ENCODE measurements at regions not wholly inside any gene's neighbourhood (a gene's known extent, or its start where the extent isn't known, plus 50 kb on each side); places are given as distances from the start of the nearest gene placed in this dataset.
"Not testable (repeated sequence)": the region's sequence is repeated elsewhere in the genome, so short reads cannot be mapped to it uniquely, and the experiment has no call there.

DNA sequence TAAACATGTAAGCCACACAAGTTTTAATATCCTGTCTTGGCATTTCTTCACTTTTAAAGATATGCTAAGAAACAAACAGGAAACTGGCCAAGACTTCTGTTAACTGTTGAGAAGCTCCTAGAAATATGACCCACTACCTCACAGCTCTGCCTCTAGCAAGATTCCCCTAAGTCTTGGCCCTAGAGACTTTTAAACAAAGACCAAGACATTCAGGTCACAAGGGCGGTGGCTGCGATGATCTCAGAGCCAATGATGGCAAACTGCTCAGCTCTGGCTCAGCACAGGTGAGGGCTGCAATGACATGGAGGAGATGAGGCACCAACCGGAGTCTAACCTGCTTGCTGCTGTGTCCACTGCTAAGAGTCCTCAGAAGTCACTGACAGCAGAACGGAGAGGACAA lies 114.8 kb downstream of the SUCLA2 start:
- no peak overlapping the region for H3K4me3 Mint-ChIP-seq

DNA sequence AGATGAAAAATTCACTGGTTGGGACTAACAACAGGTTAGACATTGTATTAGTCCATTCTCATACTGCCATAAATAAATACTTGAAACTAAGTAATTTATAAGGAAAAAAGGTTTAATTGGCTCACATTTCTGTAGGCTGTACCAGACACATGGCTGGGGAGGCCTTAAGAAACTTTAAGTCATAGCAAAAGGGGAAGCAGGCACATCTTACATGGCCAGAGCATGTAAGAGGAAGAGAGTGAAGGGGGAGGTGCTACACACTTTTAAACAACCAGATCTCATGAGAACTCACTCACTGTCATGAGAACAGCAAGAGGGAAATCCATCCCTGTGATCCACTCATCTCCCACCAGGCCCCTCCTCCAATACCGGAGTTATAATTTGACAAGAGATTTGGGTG lies 125.9 kb downstream of the SUCLA2 start:
- no peak overlapping the region for H3K4me3 Mint-ChIP-seq
- H3K4me1 Mint-ChIP-seq = peaks cover 3% of the 10 kb centered on the region

More for the DNA sequence above, 114.8 kb downstream of the SUCLA2 start:
- Histone ChIP-seq H3K27me3 (ENCODE audit: control insufficient read depth in 2 of 2, insufficient read depth in 2 of 2, low read length in 2 of 2) (no peaks in the 10 kb centered on the region), H3K4me2 (replicated peaks; ENCODE audit: extremely low read depth, low read length, poor library complexity, severe bottlenecking) (no peak overlapping the region), H4K20me1 (ENCODE audit: insufficient read depth, low read length) (no peaks in the 10 kb centered on the region), H2AFZ (ENCODE audit: insufficient read depth, low read depth, low read length, poor library complexity, severe bottlenecking) (no peak overlapping the region), H3K4me3 (replicated peaks in 1 of 3; ENCODE audit: low read depth in 2 of 3, low read length in 3 of 3) (no peak overlapping the region), H3K4me1 (ENCODE audit: control insufficient read depth in 1 of 2, insufficient read depth in 2 of 2, low read length in 2 of 2) (peaks cover 0 to 3% of the 10 kb centered on the region in 2 donors), H3K9ac (ENCODE audit: insufficient read depth, low read length, poor library complexity, severe bottlenecking) (no peak overlapping the region), H3K36me3 (replicated peaks in 1 of 2; ENCODE audit: control insufficient read depth in 1 of 2, insufficient read depth in 2 of 2, low read length in 2 of 2) (no peaks in the 10 kb centered on the region), H3K27ac (ENCODE audit: low read depth in 1 of 2, low read length in 2 of 2) (no peak overlapping the region), H3K9me3 (replicated peaks in 1 of 2; ENCODE audit: control insufficient read depth in 1 of 2, insufficient read depth in 1 of 2, low read length in 2 of 2) (no peaks in the 10 kb centered on the region), H3K79me2 (ENCODE audit: insufficient read depth, low read length) (no peaks in the 10 kb centered on the region)
- no peak overlapping the region for H3K27ac Mint-ChIP-seq
- H3K4me1 Mint-ChIP-seq = peaks cover 9% of the 10 kb centered on the region
- peaks cover 0 to 4% (median under 1%) of the 10 kb centered on the region in 7 donors for H3K9me3 Mint-ChIP-seq
- H3K36me3 Mint-ChIP-seq = no peaks in the 10 kb centered on the region
- intact Hi-C loops (cut with micrococcal nuclease) = no loop called here
- DNase-seq = no peak
- peaks cover 0 to 3% (median 2%) of the 10 kb centered on the region in 3 donors for H3K27me3 Mint-ChIP-seq (ENCODE audit: low read depth in 3 of 3)
- TF ChIP-seq, protein P1, sequence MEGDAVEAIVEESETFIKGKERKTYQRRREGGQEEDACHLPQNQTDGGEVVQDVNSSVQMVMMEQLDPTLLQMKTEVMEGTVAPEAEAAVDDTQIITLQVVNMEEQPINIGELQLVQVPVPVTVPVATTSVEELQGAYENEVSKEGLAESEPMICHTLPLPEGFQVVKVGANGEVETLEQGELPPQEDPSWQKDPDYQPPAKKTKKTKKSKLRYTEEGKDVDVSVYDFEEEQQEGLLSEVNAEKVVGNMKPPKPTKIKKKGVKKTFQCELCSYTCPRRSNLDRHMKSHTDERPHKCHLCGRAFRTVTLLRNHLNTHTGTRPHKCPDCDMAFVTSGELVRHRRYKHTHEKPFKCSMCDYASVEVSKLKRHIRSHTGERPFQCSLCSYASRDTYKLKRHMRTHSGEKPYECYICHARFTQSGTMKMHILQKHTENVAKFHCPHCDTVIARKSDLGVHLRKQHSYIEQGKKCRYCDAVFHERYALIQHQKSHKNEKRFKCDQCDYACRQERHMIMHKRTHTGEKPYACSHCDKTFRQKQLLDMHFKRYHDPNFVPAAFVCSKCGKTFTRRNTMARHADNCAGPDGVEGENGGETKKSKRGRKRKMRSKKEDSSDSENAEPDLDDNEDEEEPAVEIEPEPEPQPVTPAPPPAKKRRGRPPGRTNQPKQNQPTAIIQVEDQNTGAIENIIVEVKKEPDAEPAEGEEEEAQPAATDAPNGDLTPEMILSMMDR (IDR thresholded peaks at IDR 0.05) = no peak
- 100% methylated on average over 4 of the region's 4 CpGs for WGBS (ENCODE audit: insufficient coverage)

DNA sequence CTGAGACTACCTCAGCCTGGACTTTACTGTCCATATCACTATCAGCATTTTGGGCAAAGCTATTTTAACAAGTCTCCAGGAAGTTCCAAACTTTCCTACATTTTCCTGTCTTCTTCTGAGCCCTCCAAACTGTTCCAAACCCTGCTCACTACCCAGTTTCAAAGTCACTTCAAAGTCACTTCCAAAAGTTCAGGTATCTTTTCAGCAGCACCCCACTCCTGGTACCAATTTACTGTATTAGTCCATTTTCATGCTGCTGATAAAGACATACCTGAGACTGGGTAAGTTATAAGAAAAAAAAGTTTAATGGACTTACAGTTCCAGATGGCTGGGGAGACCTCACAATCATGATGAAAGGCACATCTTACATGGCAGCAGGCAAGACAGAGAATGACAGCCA lies 127.1 kb downstream of the SUCLA2 start:
- H3K36me3 Mint-ChIP-seq; H3K27ac ChIP-seq (ENCODE audit: low read depth in 1 of 2, low read length in 2 of 2); H3K4me3 Mint-ChIP-seq; H2AFZ ChIP-seq (ENCODE audit: insufficient read depth, low read depth, low read length, poor library complexity, severe bottlenecking); intact Hi-C loops (cut with micrococcal nuclease); H3K4me1 ChIP-seq (ENCODE audit: control insufficient read depth in 1 of 2, insufficient read depth in 2 of 2, low read length in 2 of 2); H3K27me3 Mint-ChIP-seq (ENCODE audit: low read depth in 3 of 3); H3K4me1 Mint-ChIP-seq; H3K4me2 ChIP-seq (replicated peaks; ENCODE audit: extremely low read depth, low read length, poor library complexity, severe bottlenecking); H3K27me3 ChIP-seq (ENCODE audit: control insufficient read depth in 2 of 2, insufficient read depth in 2 of 2, low read length in 2 of 2); H3K36me3 ChIP-seq (replicated peaks in 1 of 2; ENCODE audit: control insufficient read depth in 1 of 2, insufficient read depth in 2 of 2, low read length in 2 of 2); H3K79me2 ChIP-seq (ENCODE audit: insufficient read depth, low read length); H3K9ac ChIP-seq (ENCODE audit: insufficient read depth, low read length, poor library complexity, severe bottlenecking); H4K20me1 ChIP-seq (ENCODE audit: insufficient read depth, low read length); H3K4me3 ChIP-seq (replicated peaks in 1 of 3; ENCODE audit: low read depth in 2 of 3, low read length in 3 of 3); DNase-seq: not testable (repeated sequence)
- Mint-ChIP-seq H3K9me3 (peaks cover 16 to 45% (median 35%) of the 10 kb centered on the region in 7 donors), H3K27ac (peak overlapping the region in 1 of 7 donors; percentile 32)
- peaks cover 17 to 24% of the 10 kb centered on the region in 2 donors for H3K9me3 ChIP-seq (replicated peaks in 1 of 2; ENCODE audit: control insufficient read depth in 1 of 2, insufficient read depth in 1 of 2, low read length in 2 of 2)

More for the DNA sequence above, 125.9 kb downstream of the SUCLA2 start:
- TF ChIP-seq, protein P1 (IDR thresholded peaks at IDR 0.05) = no peak
- DNase-seq = peak; percentile 18 to 45 (median 33)
- Histone ChIP-seq H4K20me1 (ENCODE audit: insufficient read depth, low read length) (no peaks in the 10 kb centered on the region), H3K4me3 (replicated peaks in 1 of 3; ENCODE audit: low read depth in 2 of 3, low read length in 3 of 3) (no peak overlapping the region), H3K36me3 (replicated peaks in 1 of 2; ENCODE audit: control insufficient read depth in 1 of 2, insufficient read depth in 2 of 2, low read length in 2 of 2) (no peaks in the 10 kb centered on the region), H3K27me3 (ENCODE audit: control insufficient read depth in 2 of 2, insufficient read depth in 2 of 2, low read length in 2 of 2) (no peaks in the 10 kb centered on the region), H3K4me2 (replicated peaks; ENCODE audit: extremely low read depth, low read length, poor library complexity, severe bottlenecking) (no peak overlapping the region), H3K9ac (ENCODE audit: insufficient read depth, low read length, poor library complexity, severe bottlenecking) (no peak overlapping the region), H2AFZ (ENCODE audit: insufficient read depth, low read depth, low read length, poor library complexity, severe bottlenecking) (no peak overlapping the region), H3K4me1 (ENCODE audit: control insufficient read depth in 1 of 2, insufficient read depth in 2 of 2, low read length in 2 of 2) (no peaks in the 10 kb centered on the region), H3K27ac (ENCODE audit: low read depth in 1 of 2, low read length in 2 of 2) (no peak overlapping the region), H3K79me2 (ENCODE audit: insufficient read depth, low read length) (no peaks in the 10 kb centered on the region), H3K9me3 (replicated peaks in 1 of 2; ENCODE audit: control insufficient read depth in 1 of 2, insufficient read depth in 1 of 2, low read length in 2 of 2) (peaks cover 17 to 24% of the 10 kb centered on the region in 2 donors)
- Mint-ChIP-seq H3K27ac (peak overlapping the region in 5 of 7 donors; percentile 25 to 72 (median 38)), H3K27me3 (ENCODE audit: low read depth in 3 of 3) (peaks cover 0 to 4% (median 1%) of the 10 kb centered on the region in 3 donors), H3K9me3 (peaks cover 16 to 45% (median 35%) of the 10 kb centered on the region in 7 donors), H3K36me3 (peaks cover 0 to 10% of the 10 kb centered on the region in 2 donors)
- intact Hi-C loops (cut with micrococcal nuclease) = no loop called here
- WGBS (ENCODE audit: insufficient coverage) = no CpG with 5 or more reads among the region's 1 CpG
